ENCODE measurements at regions not wholly inside any gene's neighbourhood (a gene's known extent, or its start where the extent isn't known, plus 50 kb on each side); places are given as distances from the start of the nearest gene placed in this dataset.

- Histone ChIP-seq H2BK20ac (ENCODE audit: low read length) (no peak overlapping the region), H3K4me2 (ENCODE audit: insufficient read depth in 1 of 2, low read depth in 2 of 2, low read length in 2 of 2) (no peak overlapping the region), H3K23me2 (ENCODE audit: low read depth, low read length) (no peaks in the 10 kb centered on the region), H3K79me1 (ENCODE audit: low read depth, low read length) (no peaks in the 10 kb centered on the region), H3K79me2 (ENCODE audit: control insufficient read depth in 1 of 2, insufficient read depth in 2 of 2, low read length in 2 of 2) (no peaks in the 10 kb centered on the region), H3K4ac (replicated peaks; ENCODE audit: insufficient read length, low read depth, low read length) (no peak overlapping the region), H3K23ac (ENCODE audit: insufficient read length) (no peak overlapping the region), H4K20me1 (replicated peaks in 1 of 2; ENCODE audit: control insufficient read depth in 1 of 2, insufficient read depth in 2 of 2, low read length in 2 of 2) (no peaks in the 10 kb centered on the region), H2BK120ac (replicated peaks; ENCODE audit: low read depth, low read length) (no peak overlapping the region), H4K91ac (replicated peaks; ENCODE audit: insufficient read length, low read length) (no peak overlapping the region), H3K36me3 (ENCODE audit: control insufficient read depth in 2 of 4, insufficient read depth in 4 of 4, low read length in 3 of 4) (no peaks in the 10 kb centered on the region), H3K56ac (replicated peaks; ENCODE audit: insufficient read length, low read depth, low read length) (no peak overlapping the region), H2BK5ac (ENCODE audit: low read depth, low read length) (no peak overlapping the region), H3K9me3 (ENCODE audit: insufficient read depth in 2 of 2, low read depth in 1 of 2, low read length in 1 of 2) (peaks cover 7 to 14% of the 10 kb centered on the region in 2 experiments; a peak in 3 of 4 replicates), H3K27ac (ENCODE audit: low read depth, low read length) (no peak overlapping the region), H3K18ac (ENCODE audit: extremely low read depth, low read length) (no peak overlapping the region), H3K9ac (replicated peaks in 1 of 4; ENCODE audit: extremely low read depth in 1 of 4, low read depth in 3 of 4, low read length in 3 of 4) (no peak overlapping the region), H3K4me1 (replicated peaks in 1 of 4; ENCODE audit: control insufficient read depth in 3 of 4, insufficient read depth in 4 of 4, low read length in 3 of 4) (no peaks in the 10 kb centered on the region), H4K8ac (ENCODE audit: extremely low read depth, insufficient read depth, low read length) (no peak overlapping the region), H3K14ac (ENCODE audit: insufficient read length) (no peak overlapping the region), H3K4me3 (ENCODE audit: extremely low read depth in 1 of 4, insufficient read depth in 2 of 4, low read depth in 3 of 4, low read length in 4 of 4) (no peak overlapping the region), H2BK12ac (ENCODE audit: low read depth, low read length) (no peak overlapping the region), H3K27me3 (replicated peaks in 1 of 4; ENCODE audit: control insufficient read depth in 3 of 4, extremely low read depth in 1 of 4, insufficient read depth in 3 of 4, low read length in 3 of 4) (no peaks in the 10 kb centered on the region), H2AK5ac (ENCODE audit: low read depth, low read length) (no peak overlapping the region), H4K5ac (ENCODE audit: insufficient read length, low read depth, low read length) (no peak overlapping the region), H2BK15ac (ENCODE audit: low read length) (no peak overlapping the region), H2AFZ (ENCODE audit: low read length) (no peak overlapping the region)
- 86% methylated on average over 1 of the region's 1 CpG; no CpG with 5 or more reads in 1 of the 2 experiments for WGBS, 2 experiments (ENCODE audit: extremely low coverage in 1 of 2, insufficient coverage in 1 of 2, insufficient read length in 1 of 2, insufficient replicate concordance in 2 of 2, low coverage in 1 of 2, low lambda C conversion rate in 2 of 2, missing lambda C conversion rate in 1 of 2)
- TF ChIP-seq HDAC2 (IDR thresholded peaks at IDR 0.05; ENCODE audit: borderline replicate concordance in 1 of 2, low read depth in 2 of 2, low read length in 2 of 2) = no peak
- POLR2A ChIA-PET (ENCODE audit: partially characterized antibody) = no interaction called here
- DNase-seq (ENCODE audit: low read depth in 1 of 2, low spot score in 2 of 2) = no peak
- CTCF ChIA-PET (ENCODE audit: partially characterized antibody) = no interaction called here
- FAIRE-seq = no peak
Measured at GRCh38 chr10:36457751-36458150, 667.6 kb upstream of the ANKRD30A start.
